Endodermal cell (in vitro differentiated cells): ENCODE measurements at regions not wholly inside any gene's neighbourhood (a gene's known extent, or its start where the extent isn't known, plus 50 kb on each side); places are given as distances from the start of the nearest gene placed in this dataset.

ENCODE experiments used
- DNase-seq: peaks from one replicate; pipeline ENCODE4 v3.0.0-alpha.2; 2017
- H3K27ac ChIP-seq: 2 replicates; pipeline ENCODE4 v1.5.1; 2013; ENCODE audit warnings: mild to moderate bottlenecking, low read depth, low read length, moderate library complexity
- H3K27me3 ChIP-seq: 2 replicates; pipeline ENCODE4 v1.6.1; 2013; ENCODE audit warnings: mild to moderate bottlenecking, low read length, moderate library complexity; ENCODE audit not compliant: insufficient read depth, control insufficient read depth, poor library complexity, severe bottlenecking
- H3K36me3 ChIP-seq: 2 replicates; pipeline ENCODE4 v1.7.0; 2013; ENCODE audit warnings: mild to moderate bottlenecking, low read length, moderate library complexity; ENCODE audit not compliant: control insufficient read depth, insufficient read depth
- H3K4me1 ChIP-seq: one replicate; pipeline ENCODE4 v1.7.0; 2013; ENCODE audit warnings: low read length; ENCODE audit not compliant: control insufficient read depth, insufficient read depth
- H3K4me3 ChIP-seq: 2 replicates; pipeline ENCODE4 v1.5.1; 2013; ENCODE audit warnings: mild to moderate bottlenecking, low read length, moderate library complexity
- H3K9ac ChIP-seq: 2 replicates; pipeline ENCODE4 v1.6.1; 2013; ENCODE audit warnings: mild to moderate bottlenecking, low read length, moderate library complexity; ENCODE audit not compliant: poor library complexity, severe bottlenecking; ENCODE audit errors: extremely low read depth
- H3K9me3 ChIP-seq: 2 replicates; pipeline ENCODE4 v1.6.1; 2013; ENCODE audit warnings: mild to moderate bottlenecking, low read length, moderate library complexity; ENCODE audit not compliant: control insufficient read depth
- H3K27ac Mint-ChIP-seq: 2 replicates; pipeline ENCODE4 v1.8.0; 2020; ENCODE audit warnings: mixed read lengths
- H3K27me3 Mint-ChIP-seq: 2 replicates; pipeline ENCODE4 v1.8.0; 2021; ENCODE audit warnings: mild to moderate bottlenecking, mixed read lengths; ENCODE audit not compliant: insufficient read depth
- H3K36me3 Mint-ChIP-seq: 2 replicates; pipeline ENCODE4 v1.8.0; 2020; ENCODE audit warnings: low read depth, mixed read lengths
- H3K4me1 Mint-ChIP-seq: 2 replicates; pipeline ENCODE4 v1.8.0; 2020; ENCODE audit warnings: mixed read lengths
- H3K4me3 Mint-ChIP-seq: 2 replicates; pipeline ENCODE4 v1.8.0; 2020; ENCODE audit warnings: mild to moderate bottlenecking, moderate library complexity, mixed read lengths
- H3K9me3 Mint-ChIP-seq: 2 replicates; pipeline ENCODE4 v1.8.0; 2020; ENCODE audit warnings: mild to moderate bottlenecking, mixed read lengths
- WGBS, 2 experiments: methylation state at CpG; one replicate each; pipeline versions ENCODE4 v1.1.5 to v1.1.7; 2013; ENCODE audit warnings: missing lambda C conversion rate in 2 of 2, mixed read lengths in 1 of 2; ENCODE audit not compliant: insufficient coverage in 1 of 2, insufficient read length in 1 of 2; 5-methylcytosine and 5-hydroxymethylcytosine counted together
- TF ChIP-seq, protein P1 (sequence below): fragments of 200-600 bp; sonication (generic); conservative IDR thresholded peaks from 2 replicates; pipeline ENCODE4 v1.5.0; 2021; ENCODE audit warnings: antibody characterized with exemption, mild to moderate bottlenecking

DNA sequence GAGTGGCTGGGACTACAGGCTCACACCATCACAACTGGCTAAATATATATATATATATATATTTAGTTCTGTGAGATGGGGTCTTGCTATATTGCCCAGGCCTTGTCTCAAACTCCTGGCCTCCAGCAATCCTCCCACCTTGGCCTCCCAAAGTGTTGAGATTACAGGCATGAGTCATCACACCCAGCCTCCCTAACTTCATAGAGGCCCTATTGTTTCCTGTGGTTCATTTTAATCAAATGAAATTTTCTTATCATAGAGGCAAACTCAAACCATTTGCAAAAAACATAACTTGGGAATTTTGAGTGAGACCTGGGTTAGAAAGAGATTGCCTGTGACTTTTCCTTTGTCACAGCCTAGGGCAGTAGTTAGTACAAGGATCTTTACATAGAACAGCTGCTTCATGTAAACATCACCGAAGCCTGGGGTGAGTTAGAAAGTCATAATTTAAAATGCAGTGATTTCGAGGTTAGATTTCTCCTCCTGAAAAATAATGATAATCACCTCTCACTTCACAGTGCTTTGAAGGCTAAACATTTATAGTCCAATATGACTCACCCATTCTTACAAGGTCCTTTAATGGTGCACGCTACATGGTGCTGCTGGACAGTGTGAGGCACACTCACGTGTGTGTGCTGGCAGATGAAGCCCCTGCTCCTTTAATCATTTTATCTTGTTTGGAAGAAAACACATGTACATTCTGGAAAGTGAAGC, 188.9 kb downstream of the RHOU start:
- Histone ChIP-seq H3K27ac (no peak overlapping the region), H3K27me3 (peaks cover 7% of the 10 kb centered on the region), H3K36me3 (no peaks in the 10 kb centered on the region), H3K4me1 (no peaks in the 10 kb centered on the region), H3K4me3 (no peak overlapping the region), H3K9ac (no peak overlapping the region), H3K9me3 (no peaks in the 10 kb centered on the region)
- Mint-ChIP-seq H3K9me3 (peaks cover 10% of the 10 kb centered on the region), H3K4me3 (no peak overlapping the region), H3K27ac (no peak overlapping the region), H3K4me1 (peaks cover 9% of the 10 kb centered on the region), H3K27me3 (peaks cover 11% of the 10 kb centered on the region), H3K36me3 (no peaks in the 10 kb centered on the region)
- 92 to 98% methylated on average over 2 to 4 of the region's 4 CpGs for WGBS, 2 experiments
- no peak for DNase-seq
- TF ChIP-seq, protein P1, sequence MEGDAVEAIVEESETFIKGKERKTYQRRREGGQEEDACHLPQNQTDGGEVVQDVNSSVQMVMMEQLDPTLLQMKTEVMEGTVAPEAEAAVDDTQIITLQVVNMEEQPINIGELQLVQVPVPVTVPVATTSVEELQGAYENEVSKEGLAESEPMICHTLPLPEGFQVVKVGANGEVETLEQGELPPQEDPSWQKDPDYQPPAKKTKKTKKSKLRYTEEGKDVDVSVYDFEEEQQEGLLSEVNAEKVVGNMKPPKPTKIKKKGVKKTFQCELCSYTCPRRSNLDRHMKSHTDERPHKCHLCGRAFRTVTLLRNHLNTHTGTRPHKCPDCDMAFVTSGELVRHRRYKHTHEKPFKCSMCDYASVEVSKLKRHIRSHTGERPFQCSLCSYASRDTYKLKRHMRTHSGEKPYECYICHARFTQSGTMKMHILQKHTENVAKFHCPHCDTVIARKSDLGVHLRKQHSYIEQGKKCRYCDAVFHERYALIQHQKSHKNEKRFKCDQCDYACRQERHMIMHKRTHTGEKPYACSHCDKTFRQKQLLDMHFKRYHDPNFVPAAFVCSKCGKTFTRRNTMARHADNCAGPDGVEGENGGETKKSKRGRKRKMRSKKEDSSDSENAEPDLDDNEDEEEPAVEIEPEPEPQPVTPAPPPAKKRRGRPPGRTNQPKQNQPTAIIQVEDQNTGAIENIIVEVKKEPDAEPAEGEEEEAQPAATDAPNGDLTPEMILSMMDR: no peak

DNA sequence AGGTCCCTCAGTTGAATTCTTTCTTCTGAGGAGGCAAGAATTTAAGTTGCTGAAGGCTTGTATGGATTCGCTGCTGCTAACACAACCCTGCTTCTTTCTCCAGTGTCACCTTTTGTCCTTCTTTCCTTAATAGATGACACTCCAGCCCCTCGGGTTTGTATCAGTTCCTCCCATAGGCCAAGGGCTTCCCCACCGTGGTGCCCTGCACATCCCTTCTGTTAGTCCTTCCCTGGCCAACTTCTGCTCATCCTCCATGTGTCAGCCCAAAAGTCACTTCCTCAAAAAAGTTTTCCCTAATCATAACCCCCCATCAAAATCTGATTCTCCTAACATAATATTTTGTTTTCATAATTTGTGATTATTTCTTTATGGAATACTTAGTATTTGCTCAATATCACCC, 190.4 kb downstream of the RHOU start:
- H3K27ac ChIP-seq: no peak overlapping the region
- H3K36me3 ChIP-seq: no peaks in the 10 kb centered on the region
- no peak overlapping the region for H3K4me3 Mint-ChIP-seq
- WGBS, 2 experiments: 80 to 97% methylated on average over 1 to 3 of the region's 3 CpGs
- no peak overlapping the region for H3K27ac Mint-ChIP-seq
- peaks cover 10% of the 10 kb centered on the region for H3K27me3 Mint-ChIP-seq
- no peak overlapping the region for H3K4me3 ChIP-seq
- H3K9me3 ChIP-seq: peaks cover 11% of the 10 kb centered on the region
- peaks cover under 1% of the 10 kb centered on the region for H3K4me1 Mint-ChIP-seq
- no peak overlapping the region for H3K9ac ChIP-seq
- TF ChIP-seq, protein P1: no peak
- no peak for DNase-seq
- no peaks in the 10 kb centered on the region for H3K4me1 ChIP-seq
- no peaks in the 10 kb centered on the region for H3K36me3 Mint-ChIP-seq
- peaks cover 7% of the 10 kb centered on the region for H3K27me3 ChIP-seq
- H3K9me3 Mint-ChIP-seq: peaks cover 23% of the 10 kb centered on the region

DNA sequence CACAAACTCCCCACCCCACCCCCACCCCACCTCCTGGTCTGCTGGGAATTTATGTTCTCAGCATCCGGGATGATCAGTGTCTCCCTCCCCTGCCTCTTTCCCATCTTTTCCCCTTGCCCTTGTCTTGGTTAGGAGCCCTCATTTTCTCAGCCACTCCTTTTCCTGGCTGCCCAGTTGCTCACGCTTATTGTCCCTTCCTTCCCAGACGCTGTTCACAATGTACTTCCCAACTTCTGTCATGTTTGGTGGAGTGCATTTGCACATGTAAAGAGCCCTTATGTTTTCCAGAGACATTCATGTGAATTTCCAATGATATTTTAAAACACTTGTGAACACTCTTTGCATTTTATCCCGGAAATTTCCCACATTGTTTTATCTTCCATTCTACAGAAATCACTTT, 192.1 kb downstream of the RHOU start:
- Histone ChIP-seq H3K4me3 (no peak overlapping the region), H3K9me3 (peaks cover 11% of the 10 kb centered on the region), H3K27me3 (no peaks in the 10 kb centered on the region), H3K27ac (no peak overlapping the region), H3K36me3 (no peaks in the 10 kb centered on the region), H3K9ac (no peak overlapping the region), H3K4me1 (no peaks in the 10 kb centered on the region)
- H3K4me1 Mint-ChIP-seq: no peaks in the 10 kb centered on the region
- TF ChIP-seq, protein P1: no peak
- H3K4me3 Mint-ChIP-seq: no peak overlapping the region
- WGBS, 2 experiments: 81 to 90% methylated on average over 4 of the region's 4 CpGs
- H3K27me3 Mint-ChIP-seq: peaks cover 12% of the 10 kb centered on the region
- H3K27ac Mint-ChIP-seq: no peak overlapping the region
- peaks cover 23% of the 10 kb centered on the region for H3K9me3 Mint-ChIP-seq
- H3K36me3 Mint-ChIP-seq: no peaks in the 10 kb centered on the region
- no peak for DNase-seq
